Pancreas (tissue), 10 donors: ENCODE measurements at regions not wholly inside any gene's neighbourhood (a gene's known extent, or its start where the extent isn't known, plus 50 kb on each side); places are given as distances from the start of the nearest gene placed in this dataset.

Source experiments
- ATAC-seq, 4 donors: fragments of 200-7000 bp; cut with Tn5 transposase; one replicate each; pipeline versions ENCODE4 v1.8.0 to v1.9.1; 2020; ENCODE audit warnings: mild to moderate bottlenecking in 4 of 4, moderate library complexity in 4 of 4
- DNase-seq, 6 donors: peaks; one replicate each; pipeline ENCODE4 v3.0.0-alpha.2; 2020
- FAIRE-seq: peaks from 2 replicates; lab custom pipeline; 2012; peaks lifted over from hg19 to GRCh38; lab: Jason Lieb, UNC
- H3K27ac ChIP-seq, 4 donors: fragments of 200-600 bp; sonication (generic); 1 replicate in 3 of 4; 2 replicates in 1 of 4; pipeline versions ENCODE4 v1.5.0 to v1.8.0; 2020
- H3K27me3 ChIP-seq, 4 donors: fragments of 200-600 bp; one replicate each; pipeline ENCODE4 v1.8.0; 2021
- H3K36me3 ChIP-seq, 3 donors: fragments of 200-600 bp; sonication (generic) in 1 of 3; one replicate each; pipeline versions ENCODE4 v1.5.0 to v1.8.0; 2020 to 2021
- H3K4me1 ChIP-seq, 3 donors: fragments of 200-600 bp; one replicate each; pipeline ENCODE4 v1.8.0; 2021
- H3K4me3 ChIP-seq, 4 donors: fragments of 200-600 bp; sonication (generic) in 2 of 4; one replicate each; pipeline versions ENCODE4 v1.5.0 to v1.8.0; 2020 to 2021
- H3K9me3 ChIP-seq, 4 donors: fragments of 200-600 bp; one replicate each; pipeline ENCODE4 v1.8.0; 2021
- CTCF ChIP-seq, 4 donors: fragments of 200-600 bp; sonication (generic) in 3 of 4; IDR thresholded peaks; one replicate each; pipeline versions ENCODE4 v1.5.0 to v1.8.0; 2021; ENCODE audit warnings: antibody characterized with exemption in 4 of 4
- WGBS, 2 donors: extraction: QIAGEN DNeasy Blood & Tissue Kit; methylation state at CpG; one replicate each; pipeline ENCODE4 v1.1.7; 2013; 5-methylcytosine and 5-hydroxymethylcytosine counted together
- intact Hi-C, 3 donors: fragments of 100-400 bp; cut with DNase I; formaldehyde crosslinking; loops; one replicate each; pipeline versions ENCODE4 v1.11.1 to v1.14.2; 2022
- donor health status: healthy with polysubstance abuse.
- donor health status: DM: no; HTN: no; CAD: no; lungs with moderate emphysema.
- donor health status: DM: no; HTN: no; CAD: no.
- donor health status: control.
- donor health status: control.
- donor health status: Bipolar disorder and iron deficiency.
- donor health status: DM: yes; HTN: yes; CAD: no.
- donor health status: DM: no; HTN: no; CAD: no.
- donor health status: DM: no; HTN: no; CAD: no.
- donor health status: DM: yes; HTN: yes; CAD: no.

- intact Hi-C loops = no loop called here
- H3K36me3 ChIP-seq = peaks cover 0 to 5% (median 0%) of the 10 kb centered on the region in 3 donors
- H3K4me3 ChIP-seq = no peak overlapping the region
- DNase-seq = no peak
- H3K27me3 ChIP-seq = no peaks in the 10 kb centered on the region
- no peaks in the 10 kb centered on the region for H3K9me3 ChIP-seq
- no peak for TF ChIP-seq CTCF (IDR thresholded peaks at IDR 0.05)
- FAIRE-seq = no peak
- peak in 3 of 4 donors; percentile 43 to 59 (median 46) for ATAC-seq
- peaks cover 0 to 6% (median 3%) of the 10 kb centered on the region in 3 donors for H3K4me1 ChIP-seq
- no peak overlapping the region for H3K27ac ChIP-seq
These were observed 208.4 kb upstream of the ADAMTS9 start for GRCh38 chr3:64895991-64896895.

- H3K9me3 ChIP-seq = no peaks in the 10 kb centered on the region
- ATAC-seq = no peak
- no peak for FAIRE-seq
- H3K36me3 ChIP-seq = peaks cover 0 to 5% (median 0%) of the 10 kb centered on the region in 3 donors
- TF ChIP-seq CTCF (IDR thresholded peaks at IDR 0.05) = no peak
- no peak for DNase-seq
- WGBS, 2 donors = 76 to 82% methylated on average over 6 of the region's 6 CpGs
- H3K27me3 ChIP-seq = no peaks in the 10 kb centered on the region
- H3K4me1 ChIP-seq = peaks cover 0 to 6% (median 3%) of the 10 kb centered on the region in 3 donors
- intact Hi-C loops = no loop called here
- peak overlapping the region in 1 of 4 donors; percentile 5 for H3K27ac ChIP-seq
- no peak overlapping the region for H3K4me3 ChIP-seq
These were observed 207.5 kb upstream of the ADAMTS9 start for GRCh38 chr3:64895106-64895990.

GRCh38 chr3:64894006-64894405 lies 206.2 kb upstream of the ADAMTS9 start:
- no peak for FAIRE-seq
- no peak overlapping the region for H3K4me3 ChIP-seq
- peaks cover 0 to 5% (median 0%) of the 10 kb centered on the region in 3 donors for H3K36me3 ChIP-seq
- no peak for ATAC-seq
- no peaks in the 10 kb centered on the region for H3K9me3 ChIP-seq
- intact Hi-C loops = no loop called here
- TF ChIP-seq CTCF (IDR thresholded peaks at IDR 0.05) = no peak
- no peak overlapping the region for H3K27ac ChIP-seq
- no peaks in the 10 kb centered on the region for H3K27me3 ChIP-seq
- DNase-seq = no peak
- 82 to 88% methylated on average over 5 of the region's 5 CpGs for WGBS, 2 donors
- peaks cover 0 to 6% (median 3%) of the 10 kb centered on the region in 3 donors for H3K4me1 ChIP-seq

- TF ChIP-seq CTCF (IDR thresholded peaks at IDR 0.05) = no peak
- Histone ChIP-seq H3K27ac (no peak overlapping the region), H3K4me3 (no peak overlapping the region), H3K27me3 (no peaks in the 10 kb centered on the region), H3K9me3 (no peaks in the 10 kb centered on the region), H3K4me1 (peaks cover 0 to 6% (median 3%) of the 10 kb centered on the region in 3 donors), H3K36me3 (peaks cover 0 to 5% (median 0%) of the 10 kb centered on the region in 3 donors)
- FAIRE-seq (no peak), ATAC-seq (no peak), DNase-seq (no peak)
- 94 to 99% methylated on average over 5 of the region's 5 CpGs for WGBS, 2 donors
- intact Hi-C loops = no loop called here
These were observed 205.0 kb upstream of the ADAMTS9 start for GRCh38 chr3:64892671-64893309.
